ENCODE measurements at regions not wholly inside any gene's neighbourhood (a gene's known extent, or its start where the extent isn't known, plus 50 kb on each side); places are given as distances from the start of the nearest gene placed in this dataset.

DNA sequence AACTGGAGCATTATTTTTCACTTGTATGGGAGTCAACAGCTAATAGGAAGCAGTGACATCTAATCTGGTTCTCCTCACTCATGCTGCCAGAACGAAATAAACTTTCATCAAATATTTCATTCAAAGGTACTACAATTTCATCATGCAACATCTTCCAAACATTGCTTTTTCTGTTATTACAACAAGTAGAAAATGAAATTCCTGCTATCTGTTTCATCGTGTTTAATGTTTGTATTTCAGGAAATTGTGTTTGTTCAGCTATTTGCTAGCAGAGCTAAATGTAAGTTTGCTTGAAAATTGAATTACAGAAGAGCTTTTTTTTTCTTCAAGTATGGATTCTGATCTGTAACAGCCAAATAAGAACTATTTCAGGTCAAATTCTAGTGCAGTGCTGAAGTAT lies 90.1 kb downstream of the SLITRK6 start:
- Histone ChIP-seq H2BK5ac (ENCODE audit: low read depth, low read length, poor library complexity, severe bottlenecking) (no peak overlapping the region), H2AFZ (replicated peaks; ENCODE audit: low read length, poor library complexity) (no peak overlapping the region), H3K4me1 (ENCODE audit: control insufficient read depth, insufficient read depth, low read length) (no peaks in the 10 kb centered on the region), H3K27me3 (ENCODE audit: control insufficient read depth, insufficient read depth, low read length) (no peaks in the 10 kb centered on the region), H3K36me3 (ENCODE audit: control insufficient read depth, insufficient read depth, low read length) (no peaks in the 10 kb centered on the region), H2BK15ac (ENCODE audit: low read depth, low read length) (no peak overlapping the region), H4K91ac (ENCODE audit: insufficient read depth, low read depth, low read length) (no peak overlapping the region), H3K4me3 (ENCODE audit: insufficient read depth, low read depth, low read length) (no peak overlapping the region), H3K14ac (replicated peaks; ENCODE audit: low read depth, low read length) (no peak overlapping the region; the same call in 1 of the 2 replicates), H4K20me1 (ENCODE audit: insufficient read depth, low read length) (no peaks in the 10 kb centered on the region), H3K56ac (ENCODE audit: extremely low read depth, insufficient read depth, low read length) (no peak overlapping the region), H4K8ac (ENCODE audit: low read depth in 2 of 2, low read length in 2 of 2) (no peak overlapping the region), H2BK20ac (ENCODE audit: low read depth, low read length) (no peak overlapping the region), H2AK9ac (replicated peaks; ENCODE audit: low read depth, low read length, poor library complexity) (no peak overlapping the region), H3K27ac (ENCODE audit: insufficient read depth, low read length) (no peak overlapping the region), H3K23ac (ENCODE audit: low read depth, low read length) (no peak overlapping the region), H2AK5ac (ENCODE audit: low read depth, low read length) (no peak overlapping the region), H3K9ac (ENCODE audit: low read depth, low read length) (no peak overlapping the region), H3K9me3 (ENCODE audit: control insufficient read depth, insufficient read depth, low read length) (no peaks in the 10 kb centered on the region), H3K4me2 (ENCODE audit: low read depth, low read length) (no peak overlapping the region), H3K18ac (ENCODE audit: low read depth, low read length) (no peak overlapping the region), H3K9me1 (ENCODE audit: insufficient read depth, low read length) (no peaks in the 10 kb centered on the region), H3K79me1 (ENCODE audit: low read depth in 1 of 2, low read length in 2 of 2) (no peaks in the 10 kb centered on the region), H4K5ac (ENCODE audit: low read depth, low read length) (no peak overlapping the region), H2BK120ac (ENCODE audit: low read depth, low read length) (no peak overlapping the region), H3K4ac (ENCODE audit: low read depth, low read length) (no peak overlapping the region)
- in situ Hi-C loops (cut with MboI; ENCODE audit: low sequenced_read_pairs) (no loop called here), dilution Hi-C loops (cut with HindIII; ENCODE audit: low sequenced_read_pairs, unreplicated experiment) (no loop called here), intact Hi-C loops (cut with micrococcal nuclease) (no loop called here)
- peak; percentile 14 for ATAC-seq (ENCODE audit: low read depth)
- TF ChIP-seq, protein P1, sequence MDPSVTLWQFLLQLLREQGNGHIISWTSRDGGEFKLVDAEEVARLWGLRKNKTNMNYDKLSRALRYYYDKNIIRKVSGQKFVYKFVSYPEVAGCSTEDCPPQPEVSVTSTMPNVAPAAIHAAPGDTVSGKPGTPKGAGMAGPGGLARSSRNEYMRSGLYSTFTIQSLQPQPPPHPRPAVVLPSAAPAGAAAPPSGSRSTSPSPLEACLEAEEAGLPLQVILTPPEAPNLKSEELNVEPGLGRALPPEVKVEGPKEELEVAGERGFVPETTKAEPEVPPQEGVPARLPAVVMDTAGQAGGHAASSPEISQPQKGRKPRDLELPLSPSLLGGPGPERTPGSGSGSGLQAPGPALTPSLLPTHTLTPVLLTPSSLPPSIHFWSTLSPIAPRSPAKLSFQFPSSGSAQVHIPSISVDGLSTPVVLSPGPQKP (IDR thresholded peaks at IDR 0.05; ENCODE audit: borderline replicate concordance, low read depth, low read length): no peak
- TF ChIP-seq, protein P2, sequence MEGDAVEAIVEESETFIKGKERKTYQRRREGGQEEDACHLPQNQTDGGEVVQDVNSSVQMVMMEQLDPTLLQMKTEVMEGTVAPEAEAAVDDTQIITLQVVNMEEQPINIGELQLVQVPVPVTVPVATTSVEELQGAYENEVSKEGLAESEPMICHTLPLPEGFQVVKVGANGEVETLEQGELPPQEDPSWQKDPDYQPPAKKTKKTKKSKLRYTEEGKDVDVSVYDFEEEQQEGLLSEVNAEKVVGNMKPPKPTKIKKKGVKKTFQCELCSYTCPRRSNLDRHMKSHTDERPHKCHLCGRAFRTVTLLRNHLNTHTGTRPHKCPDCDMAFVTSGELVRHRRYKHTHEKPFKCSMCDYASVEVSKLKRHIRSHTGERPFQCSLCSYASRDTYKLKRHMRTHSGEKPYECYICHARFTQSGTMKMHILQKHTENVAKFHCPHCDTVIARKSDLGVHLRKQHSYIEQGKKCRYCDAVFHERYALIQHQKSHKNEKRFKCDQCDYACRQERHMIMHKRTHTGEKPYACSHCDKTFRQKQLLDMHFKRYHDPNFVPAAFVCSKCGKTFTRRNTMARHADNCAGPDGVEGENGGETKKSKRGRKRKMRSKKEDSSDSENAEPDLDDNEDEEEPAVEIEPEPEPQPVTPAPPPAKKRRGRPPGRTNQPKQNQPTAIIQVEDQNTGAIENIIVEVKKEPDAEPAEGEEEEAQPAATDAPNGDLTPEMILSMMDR (conservative IDR thresholded peaks at IDR 0.05; ENCODE audit: low read depth, low read length): no peak
- TF ChIP-seq BHLHE40 (IDR thresholded peaks at IDR 0.05; ENCODE audit: low read depth, low read length): no peak
- no peak for TF ChIP-seq MAFK (IDR thresholded peaks at IDR 0.05; ENCODE audit: low read depth, low read length)
- TF ChIP-seq SMC3 (IDR thresholded peaks at IDR 0.05; ENCODE audit: low read depth, low read length): no peak
- TF ChIP-seq RCOR1 (IDR thresholded peaks at IDR 0.05; ENCODE audit: insufficient replicate concordance, low read length): no peak
- peak; percentile 41 for DNase-seq
- BruUV-seq (replicated peaks): no TSS peak
- ChIA-PET CTCF (no interaction called here), POLR2A (ENCODE audit: unreplicated experiment) (no interaction called here)
- WGBS, 2 experiments (ENCODE audit: extremely low coverage in 2 of 2, insufficient read length in 1 of 2): no CpG with 5 or more reads among the region's 2 CpGs

All from IMR-90 (cell line).